EL (cell line): ENCODE measurements at regions not wholly inside any gene's neighbourhood (a gene's known extent, or its start where the extent isn't known, plus 50 kb on each side); places are given as distances from the start of the nearest gene placed in this dataset.

Source experiments
- DNase-seq: peaks from one replicate; pipeline ENCODE4 v3.0.0-alpha.2; 2016

DNA sequence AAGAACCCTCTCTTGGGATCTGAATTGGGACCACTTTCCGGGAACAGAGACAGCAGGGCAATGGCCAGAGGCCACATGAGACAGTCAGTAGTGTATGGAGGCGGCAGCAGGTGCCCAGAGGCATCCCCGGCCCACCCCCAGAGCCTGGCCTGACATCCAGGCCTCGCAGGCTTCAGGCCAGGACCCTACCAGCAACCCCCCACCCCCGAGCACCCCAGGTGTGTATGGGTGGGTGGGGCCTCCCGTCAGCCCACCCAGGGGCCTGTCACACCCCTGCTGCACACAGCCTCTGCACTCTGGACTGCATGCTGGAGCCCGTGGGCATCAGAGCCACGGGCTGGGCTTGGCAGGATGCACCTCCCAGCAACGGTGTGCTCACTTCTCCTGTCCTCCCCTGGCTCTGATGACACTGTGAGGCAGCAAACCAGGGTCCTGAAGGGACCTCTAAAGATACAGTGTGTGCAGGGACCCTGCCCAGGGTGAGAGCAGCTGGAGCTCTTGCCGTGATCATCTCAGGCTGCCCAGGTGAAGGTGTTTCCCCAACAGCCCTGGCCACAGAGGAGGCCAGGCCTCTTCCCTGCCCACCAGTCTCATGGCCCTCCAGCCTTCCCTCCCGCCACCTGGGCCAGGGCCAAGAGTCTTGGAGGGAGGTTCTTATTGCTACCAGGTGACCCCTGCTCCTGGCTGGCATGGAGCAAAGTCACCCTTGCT lies 88.8 kb upstream of the SEPTIN5 start:
- DNase-seq: no peak

DNA sequence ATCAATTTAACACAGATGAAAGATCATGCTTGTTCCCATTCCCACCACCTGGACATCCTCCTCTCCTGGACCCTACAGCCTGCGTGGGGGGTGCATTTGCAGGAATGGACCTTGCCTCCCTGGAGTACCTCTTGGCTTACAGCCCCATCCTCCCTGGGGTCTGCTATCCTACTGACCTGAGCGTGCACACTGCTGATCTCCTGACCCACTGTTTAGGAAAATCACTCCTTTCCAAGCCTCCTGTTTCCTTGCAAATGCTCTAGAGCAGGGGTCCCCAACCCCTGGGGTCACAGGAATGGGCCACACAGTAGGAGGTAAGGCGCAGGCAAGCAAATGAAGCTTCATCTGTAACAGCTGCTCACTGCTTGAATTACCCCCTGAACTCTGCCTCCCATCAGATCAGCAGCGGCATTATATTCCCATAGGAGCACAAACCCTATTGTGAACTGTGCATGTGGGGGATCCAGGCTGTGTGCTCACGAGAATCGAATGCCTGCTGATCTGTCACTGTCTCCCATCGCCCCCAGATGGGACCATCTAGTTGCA lies 88.2 kb upstream of the SEPTIN5 start:
- no peak for DNase-seq

DNA sequence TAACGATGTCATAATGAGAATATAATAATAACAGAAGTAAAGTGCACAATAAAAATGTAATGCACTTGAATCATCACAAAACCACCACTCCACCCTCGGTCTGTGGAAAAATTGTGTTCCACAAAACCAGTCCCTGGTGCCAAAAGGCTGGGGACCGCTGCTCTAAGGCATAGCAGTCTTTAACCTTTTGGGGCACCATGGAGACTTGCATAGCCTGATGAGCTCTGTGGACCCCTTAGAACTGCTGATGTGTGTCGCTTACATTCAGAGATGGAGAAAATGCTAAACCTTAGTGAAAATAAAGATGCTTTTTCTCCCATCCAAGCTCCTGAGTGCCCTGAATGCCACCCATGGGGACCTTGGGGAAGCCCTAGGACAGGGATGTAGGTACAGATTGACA lies 87.6 kb upstream of the SEPTIN5 start:
- DNase-seq: no peak

DNA sequence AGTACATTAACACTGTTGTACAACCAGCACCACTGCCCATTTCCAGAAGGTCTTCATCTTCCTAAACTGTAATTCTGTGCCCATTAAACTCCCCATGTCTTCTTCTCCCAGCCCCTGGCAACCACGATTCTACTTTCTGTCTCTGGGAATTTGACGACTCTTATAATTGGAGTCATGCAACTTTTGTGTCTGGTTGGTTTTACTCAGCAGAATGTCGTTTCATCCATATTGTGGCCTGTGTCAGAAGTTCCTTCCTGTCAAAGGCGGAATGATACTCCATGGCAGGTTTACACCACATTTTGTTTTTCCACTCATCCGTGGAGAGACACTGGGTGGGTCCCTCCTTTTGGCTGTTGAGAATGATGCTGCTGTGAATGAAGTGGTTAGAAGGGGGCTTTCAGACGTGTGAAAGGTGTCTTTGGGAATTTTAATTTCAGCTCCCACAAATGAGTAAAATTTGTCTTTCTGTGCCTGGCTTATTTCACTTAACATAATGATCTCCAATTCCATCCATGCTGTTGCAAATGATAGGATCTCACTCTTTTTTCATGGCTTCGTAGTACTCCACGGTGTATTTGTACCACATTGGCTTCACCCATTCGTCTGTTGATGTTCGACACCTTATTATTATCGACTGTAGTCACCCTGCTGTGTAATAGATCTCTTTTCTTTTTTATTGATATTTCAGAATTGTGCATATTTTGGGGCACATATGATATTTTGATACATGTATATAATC lies 86.1 kb upstream of the SEPTIN5 start:
- DNase-seq: no peak

GRCh38 chr22:19629331-19629719 lies 85.0 kb upstream of the SEPTIN5 start:
- no peak for DNase-seq

DNA sequence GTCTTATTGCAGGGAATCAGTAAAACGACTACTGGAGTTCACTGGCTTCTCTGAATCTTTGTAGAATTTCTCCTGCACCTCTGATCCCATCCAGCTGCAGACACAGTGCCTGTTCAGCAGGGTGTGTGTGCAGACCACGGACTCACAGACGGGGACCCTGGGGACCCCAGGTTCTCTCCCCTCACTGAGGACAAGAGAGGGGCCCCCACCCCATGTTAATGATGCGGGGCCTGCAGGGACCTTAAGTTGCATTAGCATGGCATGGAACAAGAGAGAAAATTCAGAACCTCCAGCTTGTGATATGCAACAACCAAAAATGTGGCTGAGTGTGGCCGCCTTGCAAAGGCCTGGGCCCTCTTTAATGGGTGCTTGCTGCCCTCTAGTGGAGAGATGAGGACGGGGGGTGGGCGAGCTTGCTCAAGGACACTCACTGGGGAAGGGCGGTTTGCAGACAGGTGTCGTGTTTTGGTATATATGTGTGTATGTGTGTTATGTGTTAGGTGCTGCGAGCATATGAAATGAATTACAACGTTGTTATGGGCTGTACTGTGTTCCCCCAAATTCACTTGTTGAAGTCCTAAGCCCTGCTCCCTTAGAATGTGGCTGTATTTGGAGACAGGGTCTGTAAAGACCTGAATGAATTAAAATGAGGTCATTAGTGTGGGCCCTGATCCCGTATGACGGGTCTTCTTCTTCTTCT lies 84.4 kb upstream of the SEPTIN5 start:
- peak; percentile 70 for DNase-seq

DNA sequence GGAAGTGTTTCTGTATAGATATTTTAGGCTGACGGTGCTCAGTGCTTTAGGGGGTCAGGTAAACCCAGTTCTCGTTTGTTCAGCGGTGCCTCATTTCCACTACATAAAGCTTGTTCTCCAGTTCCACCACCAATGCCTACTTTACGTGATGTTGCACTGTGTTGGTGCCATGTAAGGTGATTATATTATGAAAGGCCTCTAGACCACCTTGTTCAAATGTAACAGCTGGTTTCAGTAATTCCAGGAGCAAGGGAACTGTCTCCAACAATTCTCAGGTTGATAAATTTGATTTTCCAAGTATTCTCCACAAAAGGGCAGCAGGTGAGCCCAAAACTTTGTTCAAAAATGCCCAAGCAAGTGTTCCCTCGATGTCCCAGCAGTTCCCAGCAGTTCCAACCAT lies 83.7 kb upstream of the SEPTIN5 start:
- DNase-seq: no peak

GRCh38 chr22:19631899-19632667 lies 82.2 kb upstream of the SEPTIN5 start:
- peak; percentile 55 for DNase-seq

DNA sequence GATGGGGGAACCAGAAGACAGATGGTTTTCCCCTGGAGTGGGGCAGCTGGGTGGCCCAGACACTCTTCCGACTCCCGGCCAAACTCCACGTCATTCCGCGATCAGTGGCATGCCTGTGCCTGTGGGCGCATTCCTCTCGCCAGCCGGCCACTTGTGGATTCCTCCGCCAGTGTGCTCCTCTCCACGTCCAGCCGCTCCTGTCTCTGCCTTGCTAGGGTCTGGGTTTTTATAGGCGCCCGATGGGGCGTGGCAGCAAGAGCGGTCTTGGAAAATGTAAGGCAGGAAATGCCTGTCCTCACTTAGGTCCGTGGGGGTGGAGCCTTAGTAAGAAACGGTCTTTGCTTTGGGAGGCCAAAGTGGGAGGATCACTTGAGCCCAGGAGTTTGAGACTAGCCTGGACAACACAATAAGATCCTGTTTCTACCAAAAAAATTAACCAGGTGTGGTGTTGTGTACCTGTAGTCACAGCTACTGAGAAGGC lies 81.6 kb upstream of the SEPTIN5 start:
- peak; percentile 8 for DNase-seq

DNA sequence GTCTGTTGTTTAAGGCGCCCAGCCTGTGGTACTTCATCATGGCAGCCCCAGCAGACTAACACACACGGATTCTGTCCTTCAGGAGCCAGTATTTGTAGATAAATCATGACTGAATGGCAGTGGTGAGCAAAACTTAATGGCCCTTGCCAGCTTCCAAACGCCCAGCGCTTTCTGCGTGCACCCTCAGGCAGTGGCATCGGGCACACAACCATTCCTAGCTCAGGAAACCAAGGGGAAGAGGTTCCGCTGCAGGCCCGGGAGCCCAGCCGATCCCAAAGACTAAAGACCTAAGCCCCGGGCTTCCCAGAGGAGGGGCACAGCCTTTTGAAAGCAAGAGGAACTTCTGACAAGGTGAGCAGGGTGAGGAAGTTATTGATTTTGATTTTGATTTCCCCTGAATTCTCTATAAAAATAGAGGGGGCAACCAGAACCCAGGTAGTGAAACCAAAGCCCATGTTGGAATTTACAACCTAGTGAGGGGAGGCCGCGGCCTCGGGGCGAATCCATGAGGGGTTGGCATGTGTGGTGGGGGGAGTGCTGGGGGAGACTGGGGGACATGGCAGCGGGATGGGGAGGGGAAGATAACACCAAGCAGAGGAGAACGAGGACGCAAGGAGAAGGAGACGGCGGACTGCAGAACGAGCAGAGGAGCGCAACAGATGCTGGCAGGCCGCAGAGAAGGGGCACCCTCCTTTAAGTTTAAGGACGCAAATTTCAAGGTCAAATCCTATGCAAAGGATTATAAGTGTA lies 79.9 kb upstream of the SEPTIN5 start:
- no peak for DNase-seq

DNA sequence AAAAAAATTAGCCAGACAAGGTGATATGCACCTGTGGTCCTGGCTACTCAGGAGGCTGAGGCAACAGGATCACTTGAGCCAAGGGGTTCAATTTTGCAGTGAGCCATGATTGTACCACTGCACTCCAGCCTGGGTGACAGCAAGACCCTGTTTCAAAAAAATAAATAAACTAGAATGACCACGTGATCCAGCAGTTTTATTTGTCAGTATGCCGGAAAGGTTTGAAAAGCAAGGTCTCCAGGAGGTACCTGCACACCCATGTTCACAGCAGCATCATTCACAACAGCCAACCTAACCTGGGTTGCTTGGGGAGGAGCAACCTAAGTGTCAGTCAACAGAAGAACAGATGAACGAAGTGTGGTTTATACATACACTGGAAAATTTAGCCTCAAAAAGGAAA lies 78.7 kb upstream of the SEPTIN5 start:
- DNase-seq: no peak

- no peak for DNase-seq
These were observed 77.5 kb upstream of the SEPTIN5 start for GRCh38 chr22:19636696-19637407.

- DNase-seq: no peak
These were observed 76.7 kb upstream of the SEPTIN5 start for GRCh38 chr22:19637408-19638281.

DNA sequence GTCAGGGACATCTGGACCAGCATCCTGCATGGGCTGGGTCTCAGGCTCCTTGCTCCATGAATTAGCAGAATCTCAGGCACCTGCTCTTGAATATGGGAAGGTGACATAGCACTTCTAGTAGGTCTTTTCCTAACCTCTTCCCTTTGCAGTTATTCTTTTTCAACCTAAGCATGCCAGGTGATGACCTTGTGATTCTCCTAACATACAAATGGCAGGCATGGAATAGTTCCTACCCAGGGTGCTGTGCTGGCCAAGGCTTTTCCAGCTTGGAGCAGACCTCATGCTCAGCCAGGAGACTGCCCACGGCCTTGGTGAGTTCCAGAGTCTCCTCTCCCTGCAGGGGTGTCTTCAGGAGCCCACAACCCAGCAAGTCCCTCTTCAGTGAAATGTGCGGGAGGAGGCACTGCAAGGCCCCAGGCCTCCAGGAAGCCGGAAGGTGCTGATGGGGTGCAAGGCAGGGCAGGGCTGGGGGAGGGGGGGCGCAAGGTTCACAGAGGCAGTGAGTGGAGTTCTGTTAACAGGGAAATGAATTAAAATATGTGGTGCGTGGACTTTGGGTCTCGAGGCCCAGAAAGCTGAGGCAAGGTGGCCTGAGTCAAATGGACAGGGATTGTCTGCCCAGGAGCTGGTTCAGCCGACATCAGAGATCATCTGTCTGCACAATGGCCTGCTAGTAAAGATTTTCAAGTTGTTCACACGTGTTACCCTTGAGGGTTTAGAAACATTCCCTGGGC lies 75.9 kb upstream of the SEPTIN5 start:
- DNase-seq: no peak

- no peak for DNase-seq
These were observed 74.6 kb upstream of the SEPTIN5 start for GRCh38 chr22:19639610-19640135.

GRCh38 chr22:19640306-19640705 lies 74.0 kb upstream of the SEPTIN5 start:
- no peak for DNase-seq

DNA sequence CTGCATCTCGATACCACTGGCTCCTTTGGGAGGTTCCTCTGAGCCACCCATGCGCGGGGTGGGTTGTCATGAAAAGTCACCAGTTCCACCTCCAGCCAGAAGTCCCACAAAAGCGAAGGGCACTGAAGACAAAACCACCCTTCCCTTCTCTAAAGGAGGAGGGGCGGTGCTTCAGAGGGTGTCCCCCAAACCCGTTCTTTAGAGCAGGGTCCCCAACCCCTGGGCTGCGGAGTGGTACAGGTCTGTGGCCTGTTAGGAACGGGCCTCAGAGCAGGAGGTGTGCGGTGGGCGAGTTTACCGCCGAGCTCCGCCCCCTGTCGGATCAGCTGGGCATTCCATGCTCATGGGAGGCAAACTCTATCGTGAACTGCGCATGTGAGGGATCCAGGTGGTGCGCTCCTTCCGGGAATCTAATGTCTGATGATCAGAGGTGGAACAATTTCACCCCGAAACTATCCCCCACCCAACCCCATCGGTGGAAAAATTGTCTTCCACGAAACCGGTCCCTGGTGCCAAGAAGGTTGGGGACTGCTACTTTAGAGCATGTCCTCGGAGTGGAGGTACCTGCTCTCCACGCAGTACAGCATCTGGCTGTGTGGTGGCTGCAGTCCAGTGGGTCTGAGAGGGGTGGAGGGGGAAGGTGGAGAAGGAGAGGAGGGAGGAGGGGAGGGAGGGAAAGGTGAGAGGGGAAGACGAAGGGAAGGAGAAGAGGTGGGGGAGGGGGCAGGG lies 72.9 kb upstream of the SEPTIN5 start:
- peak; percentile 37 for DNase-seq

DNA sequence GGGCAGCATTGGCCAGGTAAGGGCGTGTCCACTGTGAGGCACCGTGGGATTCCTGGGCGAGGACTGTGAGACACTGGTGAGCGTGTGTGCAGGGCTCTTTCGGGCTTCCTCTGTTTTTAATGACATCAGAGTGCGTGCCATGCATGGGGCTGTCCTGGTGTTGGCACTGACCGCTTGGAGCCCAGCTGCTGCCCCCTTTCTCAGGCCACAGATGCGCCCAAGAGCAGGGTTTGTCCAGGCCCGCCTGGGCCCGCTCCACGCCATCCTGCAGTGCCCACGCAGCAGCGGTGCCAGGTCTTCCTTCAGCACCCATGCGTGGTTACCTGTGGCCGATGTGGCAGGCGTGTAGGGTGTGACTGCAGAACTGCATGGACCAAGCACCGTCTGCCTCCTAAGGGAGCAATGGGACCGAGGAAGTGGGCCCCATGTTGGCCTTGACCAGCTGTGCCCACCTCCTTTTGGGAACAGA lies 72.3 kb upstream of the SEPTIN5 start:
- DNase-seq: no peak
